Pancreas (tissue), 10 donors: ENCODE measurements at regions not wholly inside any gene's neighbourhood (a gene's known extent, or its start where the extent isn't known, plus 50 kb on each side); places are given as distances from the start of the nearest gene placed in this dataset.

Source experiments
- ATAC-seq, 4 donors: fragments of 200-7000 bp; cut with Tn5 transposase; one replicate each; pipeline versions ENCODE4 v1.8.0 to v1.9.1; 2020; ENCODE audit warnings: mild to moderate bottlenecking in 4 of 4, moderate library complexity in 4 of 4
- DNase-seq, 6 donors: peaks; one replicate each; pipeline ENCODE4 v3.0.0-alpha.2; 2020
- FAIRE-seq: peaks from 2 replicates; lab custom pipeline; 2012; peaks lifted over from hg19 to GRCh38; lab: Jason Lieb, UNC
- H3K27ac ChIP-seq, 4 donors: fragments of 200-600 bp; sonication (generic); 1 replicate in 3 of 4; 2 replicates in 1 of 4; pipeline versions ENCODE4 v1.5.0 to v1.8.0; 2020
- H3K27me3 ChIP-seq, 4 donors: fragments of 200-600 bp; one replicate each; pipeline ENCODE4 v1.8.0; 2021
- H3K36me3 ChIP-seq, 3 donors: fragments of 200-600 bp; sonication (generic) in 1 of 3; one replicate each; pipeline versions ENCODE4 v1.5.0 to v1.8.0; 2020 to 2021
- H3K4me1 ChIP-seq, 3 donors: fragments of 200-600 bp; one replicate each; pipeline ENCODE4 v1.8.0; 2021
- H3K4me3 ChIP-seq, 4 donors: fragments of 200-600 bp; sonication (generic) in 2 of 4; one replicate each; pipeline versions ENCODE4 v1.5.0 to v1.8.0; 2020 to 2021
- H3K9me3 ChIP-seq, 4 donors: fragments of 200-600 bp; one replicate each; pipeline ENCODE4 v1.8.0; 2021
- CTCF ChIP-seq, 4 donors: fragments of 200-600 bp; sonication (generic) in 3 of 4; IDR thresholded peaks; one replicate each; pipeline versions ENCODE4 v1.5.0 to v1.8.0; 2021; ENCODE audit warnings: antibody characterized with exemption in 4 of 4
- WGBS, 2 donors: extraction: QIAGEN DNeasy Blood & Tissue Kit; methylation state at CpG; one replicate each; pipeline ENCODE4 v1.1.7; 2013; 5-methylcytosine and 5-hydroxymethylcytosine counted together
- intact Hi-C, 3 donors: fragments of 100-400 bp; cut with DNase I; formaldehyde crosslinking; loops; one replicate each; pipeline versions ENCODE4 v1.11.1 to v1.14.2; 2022
- donor health status: healthy with polysubstance abuse.
- donor health status: DM: no; HTN: no; CAD: no; lungs with moderate emphysema.
- donor health status: DM: no; HTN: no; CAD: no.
- donor health status: control.
- donor health status: control.
- donor health status: Bipolar disorder and iron deficiency.
- donor health status: DM: yes; HTN: yes; CAD: no.
- donor health status: DM: no; HTN: no; CAD: no.
- donor health status: DM: no; HTN: no; CAD: no.
- donor health status: DM: yes; HTN: yes; CAD: no.

DNA sequence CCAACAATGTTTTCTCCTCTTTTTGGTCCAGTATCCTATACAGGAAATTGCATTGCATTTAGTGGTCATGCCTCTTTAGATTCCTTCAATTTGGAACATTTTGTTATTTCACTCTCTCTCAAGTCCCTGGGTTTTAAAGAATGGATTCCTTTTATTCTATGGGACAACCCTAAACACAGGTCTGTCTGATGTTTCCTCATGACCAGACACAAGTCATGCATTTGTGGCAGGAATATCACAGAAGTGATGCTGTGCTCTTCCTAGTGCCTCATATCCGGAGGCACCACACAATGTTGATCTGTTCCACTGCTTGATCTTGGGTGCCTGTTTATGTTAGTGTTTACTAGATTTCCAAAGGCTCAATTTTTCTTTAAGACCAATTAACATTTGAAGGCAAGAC, 69.7 kb upstream of the H2AZ1 start:
- Histone ChIP-seq H3K9me3 (no peaks in the 10 kb centered on the region), H3K27me3 (no peaks in the 10 kb centered on the region), H3K27ac (no peak overlapping the region), H3K4me3 (no peak overlapping the region), H3K36me3 (no peaks in the 10 kb centered on the region), H3K4me1 (no peaks in the 10 kb centered on the region)
- TF ChIP-seq CTCF (IDR thresholded peaks at IDR 0.05) = no peak
- intact Hi-C loops = no loop called here
- no peak for DNase-seq
- WGBS, 2 donors = 88 to 91% methylated on average over 1 of the region's 1 CpG
- ATAC-seq = no peak
- FAIRE-seq = no peak

DNA sequence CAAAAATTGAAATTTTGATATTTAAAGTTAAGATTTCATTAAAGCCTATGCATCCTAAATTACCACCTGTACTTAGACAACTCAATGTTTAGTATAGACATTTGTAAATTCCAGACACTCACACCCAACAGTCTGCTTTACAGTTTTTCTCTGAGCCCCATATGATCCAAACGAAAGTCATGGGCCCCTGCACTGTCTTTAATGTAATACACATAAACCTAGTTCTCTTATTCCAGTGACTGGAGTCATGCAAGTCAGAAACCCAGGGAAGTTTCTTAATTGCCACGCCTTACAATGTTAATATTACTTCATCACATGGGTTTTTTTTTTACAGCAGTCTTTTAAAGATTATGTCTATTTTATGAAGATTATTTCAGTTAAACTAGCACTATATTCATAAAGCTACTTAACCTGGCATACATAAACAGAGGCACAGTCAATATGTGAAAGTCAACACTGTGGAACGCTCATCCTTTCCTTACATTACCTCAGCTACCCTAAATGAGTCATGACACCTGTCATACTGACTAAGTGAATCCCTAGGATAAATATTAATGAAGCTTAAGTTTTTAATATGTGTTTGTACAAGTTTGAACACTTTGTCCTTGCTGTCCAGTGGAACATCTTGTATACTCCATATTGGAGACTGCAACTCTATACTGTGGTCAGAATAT, 67.7 kb upstream of the H2AZ1 start:
- DNase-seq (no peak), ATAC-seq (no peak), FAIRE-seq (no peak)
- H3K4me1 ChIP-seq = no peaks in the 10 kb centered on the region
- 58 to 63% methylated on average over 3 of the region's 3 CpGs for WGBS, 2 donors
- H3K36me3 ChIP-seq = no peaks in the 10 kb centered on the region
- no peak overlapping the region for H3K4me3 ChIP-seq
- no peak for TF ChIP-seq CTCF (IDR thresholded peaks at IDR 0.05)
- H3K27me3 ChIP-seq = no peaks in the 10 kb centered on the region
- intact Hi-C loops = no loop called here
- no peak overlapping the region for H3K27ac ChIP-seq
- H3K9me3 ChIP-seq = no peaks in the 10 kb centered on the region

GRCh38 chr4:100016191-100016590, 66.1 kb upstream of the H2AZ1 start:
- no peak for FAIRE-seq
- no peaks in the 10 kb centered on the region for H3K36me3 ChIP-seq
- ATAC-seq = no peak
- intact Hi-C loops = no loop called here
- H3K27me3 ChIP-seq = no peaks in the 10 kb centered on the region
- H3K27ac ChIP-seq = no peak overlapping the region
- no peaks in the 10 kb centered on the region for H3K4me1 ChIP-seq
- H3K9me3 ChIP-seq = no peaks in the 10 kb centered on the region
- DNase-seq = no peak
- TF ChIP-seq CTCF (IDR thresholded peaks at IDR 0.05) = no peak
- no peak overlapping the region for H3K4me3 ChIP-seq
- 79 to 89% methylated on average over 3 of the region's 3 CpGs for WGBS, 2 donors

DNA sequence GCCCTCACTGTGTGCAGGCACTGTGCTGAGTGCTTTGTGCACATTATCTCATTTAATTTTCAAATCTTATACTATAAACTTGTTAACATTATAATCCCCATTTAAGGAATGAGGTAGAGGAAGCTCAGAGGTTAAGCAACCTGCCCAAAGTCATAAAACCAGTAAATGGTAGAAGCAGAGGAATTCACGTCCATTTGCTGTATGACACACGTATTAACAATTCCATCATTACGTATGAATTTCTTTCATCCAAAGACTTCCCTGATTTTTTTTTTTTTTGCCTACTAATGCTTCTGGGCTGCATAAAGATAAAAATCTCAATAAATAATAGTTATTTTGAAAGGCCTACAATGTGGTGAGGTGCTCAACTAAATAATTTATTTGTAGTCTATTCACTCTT, 64.5 kb upstream of the H2AZ1 start:
- intact Hi-C loops = no loop called here
- no peak for FAIRE-seq

More for the DNA sequence above, 64.5 kb upstream of the H2AZ1 start:
- DNase-seq = no peak
- 89 to 95% methylated on average over 3 of the region's 3 CpGs for WGBS, 2 donors
- TF ChIP-seq CTCF (IDR thresholded peaks at IDR 0.05) = no peak
- Histone ChIP-seq H3K36me3 (no peaks in the 10 kb centered on the region), H3K27ac (no peak overlapping the region), H3K9me3 (no peaks in the 10 kb centered on the region), H3K4me3 (no peak overlapping the region), H3K27me3 (no peaks in the 10 kb centered on the region), H3K4me1 (no peaks in the 10 kb centered on the region)
- ATAC-seq = no peak
